GM18505 (cell line): ENCODE measurements at regions not wholly inside any gene's neighbourhood (a gene's known extent, or its start where the extent isn't known, plus 50 kb on each side); places are given as distances from the start of the nearest gene placed in this dataset.

ENCODE experiments used
- ATAC-seq: cut with Tn5 transposase; IDR thresholded peaks from one replicate; pipeline ENCODE4 v1.9.1; 2021; ENCODE audit not compliant: unreplicated experiment
- POLR2A ChIP-seq: IDR thresholded peaks from 4 replicates; pipeline ENCODE4 v1.6.1; 2011; ENCODE audit warnings: borderline replicate concordance; ENCODE audit not compliant: insufficient read depth, insufficient read length; ENCODE audit errors: extremely low read depth

DNA sequence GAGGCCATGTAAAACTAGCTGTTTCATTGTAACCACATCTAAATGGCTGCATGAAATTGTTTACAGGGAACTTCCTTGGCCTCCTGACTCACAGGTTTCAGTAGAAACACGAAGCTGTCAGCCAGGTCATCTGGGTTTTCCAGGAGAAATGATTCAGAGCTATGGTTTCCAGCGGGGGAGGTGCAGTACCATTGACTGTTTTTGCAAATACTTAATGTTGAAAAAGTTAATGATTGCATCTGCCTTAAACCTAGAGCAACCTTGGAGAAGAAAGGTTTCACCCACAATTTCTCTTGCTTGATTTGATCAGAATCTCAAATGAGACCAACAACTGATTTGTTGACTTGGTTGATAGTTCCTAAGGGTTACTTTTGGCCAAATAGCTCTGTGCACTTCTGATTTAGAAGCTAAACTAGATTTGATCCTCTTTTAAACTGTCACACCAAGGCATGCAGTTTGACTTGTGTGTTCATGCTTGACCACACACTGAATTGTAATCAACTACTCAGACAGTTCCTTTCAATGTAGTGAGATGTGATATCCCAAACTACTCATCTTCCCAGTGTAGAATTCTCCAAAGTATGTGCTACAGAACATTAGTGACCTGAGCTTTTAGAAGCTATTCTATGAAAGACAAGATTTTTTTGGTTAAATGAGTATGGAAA is 193.5 kb upstream of the CHST9 start:
- no peak for TF ChIP-seq POLR2A
- peak; percentile 57 for ATAC-seq

DNA sequence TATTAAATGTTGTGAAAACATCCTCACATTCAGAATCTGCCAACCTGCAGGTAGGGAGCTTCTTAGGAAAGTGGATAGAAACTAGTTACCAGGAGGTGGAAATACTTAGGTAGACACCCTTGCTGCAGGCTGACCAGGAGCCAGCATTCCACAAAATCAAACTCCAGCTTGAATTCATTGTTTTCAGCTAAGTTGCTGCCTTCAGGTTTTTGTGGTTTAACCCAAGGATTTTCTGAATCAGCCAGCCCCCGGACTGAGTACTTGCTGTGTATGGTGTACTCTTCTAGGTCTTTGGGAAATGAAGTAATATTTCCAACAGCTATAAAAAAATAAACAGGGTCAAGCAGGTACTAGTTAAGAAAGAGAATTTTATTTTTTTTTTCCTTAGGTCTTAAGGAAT is 192.1 kb upstream of the CHST9 start:
- no peak for TF ChIP-seq POLR2A

GRCh38 chr18:27372386-27372785 is 187.3 kb upstream of the CHST9 start:
- no peak for TF ChIP-seq POLR2A
- ATAC-seq, result no peak

More for the DNA sequence above, 192.1 kb upstream of the CHST9 start:
- no peak for ATAC-seq

- no peak for ATAC-seq
- TF ChIP-seq POLR2A, result no peak
Observed at GRCh38 chr18:27366665-27367064, 181.6 kb upstream of the CHST9 start.

DNA sequence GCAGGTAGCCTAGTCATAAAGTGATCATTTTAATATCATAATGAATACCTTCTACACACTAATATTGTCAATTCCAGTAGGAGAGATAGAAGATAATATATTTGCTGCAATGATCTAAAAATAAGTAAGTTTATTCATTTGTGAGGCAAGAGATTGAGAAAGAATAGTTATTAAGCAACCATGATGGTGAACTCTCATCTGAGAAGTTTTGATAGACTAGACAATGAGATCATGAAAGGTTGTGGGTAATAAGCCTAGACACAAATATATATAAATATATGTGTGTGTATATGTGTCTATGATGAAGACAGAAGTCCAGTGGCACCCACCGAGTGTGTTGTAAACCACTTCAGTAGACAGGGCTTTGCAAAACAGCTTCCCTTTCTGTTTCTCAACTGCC is 181.0 kb upstream of the CHST9 start:
- no peak for TF ChIP-seq POLR2A
- no peak for ATAC-seq

DNA sequence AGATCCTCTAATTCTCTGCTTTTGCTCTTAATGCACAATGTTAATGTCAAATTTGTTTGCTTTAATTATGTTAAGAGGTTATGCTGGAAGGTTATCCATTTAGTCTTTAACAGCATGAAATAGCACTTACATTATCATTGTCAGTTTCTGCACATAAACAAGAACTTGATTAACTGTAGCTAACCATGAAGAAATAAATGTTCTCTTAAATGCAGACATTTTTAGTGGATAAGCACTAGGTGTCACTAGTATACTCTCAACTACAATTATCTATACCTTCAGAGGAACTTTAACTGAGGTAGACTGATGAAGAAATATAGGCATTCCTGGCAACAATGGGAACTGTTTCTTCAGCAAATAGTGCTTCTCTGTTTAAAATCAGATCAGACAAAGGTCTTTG is 178.8 kb upstream of the CHST9 start:
- ATAC-seq, result no peak
- no peak for TF ChIP-seq POLR2A

DNA sequence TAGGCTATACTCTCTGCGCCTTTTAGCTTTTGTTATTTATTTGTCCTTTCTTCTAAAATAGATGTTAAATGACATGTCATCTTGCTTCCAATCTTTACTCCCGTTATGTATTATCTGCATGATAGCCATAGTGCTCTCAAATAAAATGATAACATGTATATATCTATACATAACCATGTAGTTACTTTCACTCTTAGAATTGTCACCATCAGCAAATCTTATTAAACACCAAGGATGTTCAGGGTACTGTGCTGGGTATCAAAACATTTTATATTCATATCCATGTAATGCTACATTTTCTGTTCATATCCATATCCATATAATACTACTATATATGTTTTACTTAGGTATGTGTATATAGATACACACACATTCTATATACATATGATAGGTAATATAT is 176.4 kb upstream of the CHST9 start:
- TF ChIP-seq POLR2A, result no peak
- ATAC-seq, result no peak

- no peak for TF ChIP-seq POLR2A
- no peak for ATAC-seq
Observed at GRCh38 chr18:27355308-27355707, 170.2 kb upstream of the CHST9 start.

DNA sequence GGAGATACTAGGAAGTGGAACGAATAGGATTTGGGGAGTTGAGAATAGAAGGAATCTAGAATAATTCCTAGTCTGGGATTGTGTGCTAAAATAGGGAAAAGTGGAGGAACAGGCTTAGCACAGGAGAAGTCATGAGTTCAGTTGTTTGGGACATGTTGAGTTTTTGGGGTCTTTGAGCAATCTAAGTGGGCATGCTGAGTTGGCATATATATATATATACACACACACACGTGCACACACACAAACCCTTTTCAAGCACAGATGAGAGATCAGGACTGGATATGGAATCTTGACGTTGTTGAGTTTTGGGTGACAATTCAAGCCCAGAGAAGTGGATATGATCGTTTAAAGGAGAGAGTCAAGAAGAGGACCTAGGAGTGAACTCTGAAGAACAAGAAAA is 168.2 kb upstream of the CHST9 start:
- no peak for ATAC-seq
- TF ChIP-seq POLR2A, result no peak

GRCh38 chr18:27349284-27349882 is 164.3 kb upstream of the CHST9 start:
- ATAC-seq, result no peak
- TF ChIP-seq POLR2A, result no peak

DNA sequence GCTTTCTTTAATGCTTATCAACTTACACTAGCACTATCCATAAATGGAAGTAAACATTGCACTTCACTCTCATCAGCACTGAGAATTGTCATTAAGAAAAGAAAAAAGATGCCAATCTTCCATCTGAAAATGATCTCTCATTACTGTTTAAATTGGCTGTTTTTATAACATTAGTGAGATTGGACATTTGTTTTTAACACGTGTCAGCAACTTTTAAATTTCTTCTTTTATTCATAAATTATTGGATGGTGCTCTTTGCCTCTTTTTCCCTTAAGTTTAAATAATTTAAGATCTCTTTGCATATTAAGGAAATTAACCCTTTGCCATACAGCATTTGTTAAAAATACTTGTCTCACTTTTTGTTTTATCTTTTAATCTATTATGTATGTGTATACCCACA is 146.5 kb upstream of the CHST9 start:
- no peak for TF ChIP-seq POLR2A
- ATAC-seq, result no peak

GRCh38 chr18:27314996-27315395 is 129.9 kb upstream of the CHST9 start:
- no peak for TF ChIP-seq POLR2A
- ATAC-seq, result no peak

DNA sequence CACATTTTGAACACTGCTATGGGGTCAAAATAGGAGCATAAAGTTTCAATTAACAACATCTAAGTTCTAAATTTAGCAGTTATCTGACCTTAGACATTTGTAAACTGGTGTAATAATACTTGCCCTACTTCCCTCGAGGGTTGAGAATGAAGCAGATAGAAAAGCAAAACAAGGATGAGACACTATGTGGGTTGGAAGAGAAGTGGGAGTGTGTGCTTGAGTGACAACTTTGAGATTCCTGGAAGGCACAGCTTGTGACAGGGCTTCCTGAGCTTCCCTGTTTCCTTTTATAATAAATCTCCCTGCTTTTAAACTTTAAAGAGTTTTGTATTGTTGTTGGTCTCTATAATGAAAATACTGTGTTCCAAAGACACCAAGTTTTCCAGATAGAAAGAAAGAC is 128.6 kb upstream of the CHST9 start:
- TF ChIP-seq POLR2A, result no peak
- ATAC-seq, result no peak

GRCh38 chr18:27312853-27313252 is 127.7 kb upstream of the CHST9 start:
- TF ChIP-seq POLR2A, result no peak
- ATAC-seq, result no peak
